ENCODE measurements at regions not wholly inside any gene's neighbourhood (a gene's known extent, or its start where the extent isn't known, plus 50 kb on each side); places are given as distances from the start of the nearest gene placed in this dataset.
A peak's percentile ranks its signal among the peaks of the same experiment; 100 is the strongest.

- FAIRE-seq = no peak
These were observed 312.5 kb downstream of the GRIN2B start for GRCh38 chr12:13668880-13669279.

- no peak for FAIRE-seq
These were observed 314.6 kb downstream of the GRIN2B start for GRCh38 chr12:13666806-13667205.

- peak; percentile 83 for FAIRE-seq
These were observed 320.2 kb downstream of the GRIN2B start for GRCh38 chr12:13661005-13661887.

GRCh38 chr12:13654456-13654855 is 326.9 kb downstream of the GRIN2B start:
- no peak for FAIRE-seq

GRCh38 chr12:13652105-13652504 is 329.3 kb downstream of the GRIN2B start:
- no peak for FAIRE-seq

GRCh38 chr12:13635709-13636108 is 345.7 kb downstream of the GRIN2B start:
- no peak for FAIRE-seq

GRCh38 chr12:13631873-13632272 is 349.5 kb downstream of the GRIN2B start:
- no peak for FAIRE-seq

GRCh38 chr12:13630354-13630753 is 351.0 kb downstream of the GRIN2B start:
- no peak for FAIRE-seq

GRCh38 chr12:13628067-13628466 is 353.3 kb downstream of the GRIN2B start:
- no peak for FAIRE-seq

- FAIRE-seq = no peak
These were observed 353.9 kb downstream of the GRIN2B start for GRCh38 chr12:13627536-13627935.

GRCh38 chr12:13613297-13613696 is 368.1 kb downstream of the GRIN2B start:
- no peak for FAIRE-seq

GRCh38 chr12:13609894-13610679 is 371.3 kb downstream of the GRIN2B start:
- no peak for FAIRE-seq

- FAIRE-seq = no peak
These were observed 375.1 kb downstream of the GRIN2B start for GRCh38 chr12:13606290-13606689.

GRCh38 chr12:13603953-13604352 is 377.4 kb downstream of the GRIN2B start:
- no peak for FAIRE-seq

- FAIRE-seq = no peak
These were observed 379.2 kb downstream of the GRIN2B start for GRCh38 chr12:13602172-13602571.

- no peak for FAIRE-seq
These were observed 382.2 kb downstream of the GRIN2B start for GRCh38 chr12:13599176-13599575.

- FAIRE-seq = no peak
These were observed 383.6 kb downstream of the GRIN2B start for GRCh38 chr12:13597837-13598236.

GRCh38 chr12:13597166-13597565 is 384.2 kb downstream of the GRIN2B start:
- no peak for FAIRE-seq

- no peak for FAIRE-seq
These were observed 384.7 kb downstream of the GRIN2B start for GRCh38 chr12:13596714-13597113.

- no peak for FAIRE-seq
These were observed 385.6 kb downstream of the GRIN2B start for GRCh38 chr12:13595536-13596443.

- FAIRE-seq = no peak
These were observed 386.5 kb downstream of the GRIN2B start for GRCh38 chr12:13594731-13595514.
